Uterus (tissue), 3 donors: ENCODE measurements at regions not wholly inside any gene's neighbourhood (a gene's known extent, or its start where the extent isn't known, plus 50 kb on each side); places are given as distances from the start of the nearest gene placed in this dataset.

ENCODE experiments used
- DNase-seq, 2 donors: peaks; one replicate each; pipeline ENCODE4 v3.0.0-alpha.2; 2019 to 2020
- H3K27ac ChIP-seq, 2 donors: fragments of 200-600 bp; sonication (generic); 1 replicate in 1 of 2; 2 replicates in 1 of 2; pipeline ENCODE4 v1.5.1; 2016 to 2018
- H3K27me3 ChIP-seq, 2 donors: fragments of 200-600 bp; sonication (generic); one replicate each; pipeline ENCODE4 v1.5.1; 2018 to 2019; ENCODE audit warnings: control low read depth in 1 of 2
- H3K36me3 ChIP-seq, 2 donors: fragments of 200-600 bp; sonication (generic); one replicate each; pipeline ENCODE4 v1.5.1; 2019; ENCODE audit warnings: control low read depth in 1 of 2
- H3K4me1 ChIP-seq, 2 donors: fragments of 200-600 bp; sonication (generic); one replicate each; pipeline ENCODE4 v1.5.1; 2018 to 2019; ENCODE audit warnings: control low read depth in 1 of 2
- H3K4me3 ChIP-seq, 2 donors: fragments of 200-600 bp; sonication (generic); 1 replicate in 1 of 2; 2 replicates in 1 of 2; pipeline ENCODE4 v1.5.1; 2018 to 2019; ENCODE audit warnings: mild to moderate bottlenecking in 1 of 2
- H3K9me3 ChIP-seq, 2 donors: fragments of 200-600 bp; sonication (generic); one replicate each; pipeline ENCODE4 v1.5.1; 2019; ENCODE audit warnings: control low read depth in 1 of 2
- CTCF ChIP-seq, 4 experiments: fragments of 200-600 bp in 2 of 4; fragments of 450-650 bp in 2 of 4; sonication (generic) in 2 of 4; IDR thresholded peaks; one replicate each; pipeline ENCODE4 v1.5.1; 2016 to 2019; ENCODE audit warnings: antibody characterized with exemption in 4 of 4, mild to moderate bottlenecking in 2 of 4, moderate library complexity in 1 of 4
- POLR2A ChIP-seq, 2 donors: fragments of 450-650 bp; IDR thresholded peaks; one replicate each; pipeline ENCODE4 v1.6.1; 2016; ENCODE audit warnings: antibody characterized with exemption in 2 of 2, mild to moderate bottlenecking in 1 of 2, moderate library complexity in 1 of 2
- intact Hi-C: fragments of 100-400 bp; cut with DNase I; formaldehyde crosslinking; loops from one replicate; pipeline ENCODE4 v1.15.1; 2023; ENCODE audit warnings: low total_unique reads
- donor health status: DM: yes; HTN: yes; CAD: no.

GRCh38 chr1:34425785-34426184 lies 249.1 kb downstream of the C1orf94 start:
- intact Hi-C loops, result no loop called here
- no peaks in the 10 kb centered on the region for H3K27me3 ChIP-seq

GRCh38 chr1:34426325-34426896 lies 249.7 kb downstream of the C1orf94 start:
- intact Hi-C loops, result no loop called here
- no peaks in the 10 kb centered on the region for H3K4me1 ChIP-seq
- no peaks in the 10 kb centered on the region for H3K36me3 ChIP-seq
- H3K9me3 ChIP-seq, result no peaks in the 10 kb centered on the region
- TF ChIP-seq CTCF (IDR thresholded peaks at IDR 0.05) (no peak), POLR2A (IDR thresholded peaks at IDR 0.05) (no peak)
- no peak for DNase-seq
- H3K27me3 ChIP-seq, result no peaks in the 10 kb centered on the region
- H3K4me3 ChIP-seq, result no peak overlapping the region
- no peak overlapping the region for H3K27ac ChIP-seq

More at GRCh38 chr1:34425785-34426184, 249.1 kb downstream of the C1orf94 start:
- no peaks in the 10 kb centered on the region for H3K9me3 ChIP-seq
- no peaks in the 10 kb centered on the region for H3K4me1 ChIP-seq
- H3K36me3 ChIP-seq, result no peaks in the 10 kb centered on the region
- no peak overlapping the region for H3K4me3 ChIP-seq
- TF ChIP-seq POLR2A (IDR thresholded peaks at IDR 0.05) (no peak), CTCF (IDR thresholded peaks at IDR 0.05) (no peak)
- H3K27ac ChIP-seq, result no peak overlapping the region
- no peak for DNase-seq

GRCh38 chr1:34427170-34427569 lies 250.5 kb downstream of the C1orf94 start:
- TF ChIP-seq CTCF (IDR thresholded peaks at IDR 0.05), result no peak
- TF ChIP-seq POLR2A (IDR thresholded peaks at IDR 0.05), result no peak
- Histone ChIP-seq H3K9me3 (no peaks in the 10 kb centered on the region), H3K27ac (no peak overlapping the region), H3K4me3 (no peak overlapping the region), H3K36me3 (no peaks in the 10 kb centered on the region), H3K4me1 (no peaks in the 10 kb centered on the region), H3K27me3 (no peaks in the 10 kb centered on the region)
- intact Hi-C loops, result no loop called here
- DNase-seq, result no peak

GRCh38 chr1:34433099-34433498 lies 256.4 kb downstream of the C1orf94 start:
- Histone ChIP-seq H3K27me3 (no peaks in the 10 kb centered on the region), H3K4me3 (no peak overlapping the region), H3K27ac (no peak overlapping the region), H3K9me3 (no peaks in the 10 kb centered on the region), H3K4me1 (no peaks in the 10 kb centered on the region), H3K36me3 (no peaks in the 10 kb centered on the region)
- intact Hi-C loops, result no loop called here
- no peak for DNase-seq
- TF ChIP-seq POLR2A (IDR thresholded peaks at IDR 0.05) (no peak), CTCF (IDR thresholded peaks at IDR 0.05) (no peak)

GRCh38 chr1:34436836-34437235 lies 260.1 kb downstream of the C1orf94 start:
- H3K27me3 ChIP-seq, result no peaks in the 10 kb centered on the region
- intact Hi-C loops, result no loop called here
- no peak for TF ChIP-seq POLR2A (IDR thresholded peaks at IDR 0.05)
- TF ChIP-seq CTCF (IDR thresholded peaks at IDR 0.05), result no peak

More at GRCh38 chr1:34436836-34437235, 260.1 kb downstream of the C1orf94 start:
- DNase-seq, result no peak
- Histone ChIP-seq H3K9me3 (no peaks in the 10 kb centered on the region), H3K36me3 (no peaks in the 10 kb centered on the region), H3K4me3 (no peak overlapping the region), H3K4me1 (no peaks in the 10 kb centered on the region), H3K27ac (no peak overlapping the region)
